Rectal smooth muscle tissue (tissue), 1 donor: ENCODE measurements at regions not wholly inside any gene's neighbourhood (a gene's known extent, or its start where the extent isn't known, plus 50 kb on each side); places are given as distances from the start of the nearest gene placed in this dataset.

ENCODE experiments used
- H3K27ac ChIP-seq: one replicate; pipeline ENCODE4 v1.7.0; 2013; ENCODE audit warnings: low read depth, low read length, inconsistent platforms
- H3K27me3 ChIP-seq: one replicate; pipeline ENCODE4 v1.7.0; 2013; ENCODE audit warnings: low read length; ENCODE audit not compliant: control insufficient read depth, insufficient read depth
- H3K36me3 ChIP-seq: one replicate; pipeline ENCODE4 v1.7.0; 2013; ENCODE audit warnings: low read length; ENCODE audit not compliant: control insufficient read depth, insufficient read depth
- H3K4me1 ChIP-seq: one replicate; pipeline ENCODE4 v1.7.0; 2013; ENCODE audit warnings: low read length; ENCODE audit not compliant: control insufficient read depth, insufficient read depth
- H3K4me3 ChIP-seq: one replicate; pipeline ENCODE4 v1.7.0; 2013; ENCODE audit warnings: low read length
- H3K9ac ChIP-seq: one replicate; pipeline ENCODE4 v1.7.0; 2013; ENCODE audit warnings: low read length

GRCh38 chr3:44072601-44073540 lies 168.8 kb upstream of the TOPAZ1 start:
- Histone ChIP-seq H3K27ac (no peak overlapping the region), H3K27me3 (no peaks in the 10 kb centered on the region), H3K36me3 (no peaks in the 10 kb centered on the region), H3K9ac (no peak overlapping the region), H3K4me3 (no peak overlapping the region), H3K4me1 (no peaks in the 10 kb centered on the region)

DNA sequence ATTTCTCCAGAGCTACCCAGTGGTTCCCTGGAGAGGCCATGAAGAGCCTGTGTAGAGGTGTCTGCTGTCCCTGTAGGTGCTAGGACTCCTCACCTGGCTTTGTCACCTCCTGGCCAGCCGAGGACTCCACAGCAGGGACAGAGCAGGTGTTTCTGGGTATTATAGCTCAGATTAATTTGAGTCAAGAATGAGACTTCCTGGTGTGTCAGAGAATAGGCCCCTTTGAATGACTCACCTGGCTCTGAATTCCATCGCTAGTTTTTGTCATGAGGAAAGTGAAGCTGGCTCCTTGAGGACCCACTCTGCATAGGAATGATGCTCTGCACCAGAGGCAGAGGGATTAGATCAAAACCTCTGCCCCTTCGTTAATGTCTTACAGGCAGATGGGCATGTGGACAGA lies 167.5 kb upstream of the TOPAZ1 start:
- H3K9ac ChIP-seq: no peak overlapping the region
- H3K4me1 ChIP-seq: no peaks in the 10 kb centered on the region
- H3K27ac ChIP-seq: no peak overlapping the region
- H3K4me3 ChIP-seq: no peak overlapping the region
- no peaks in the 10 kb centered on the region for H3K27me3 ChIP-seq
- H3K36me3 ChIP-seq: no peaks in the 10 kb centered on the region

DNA sequence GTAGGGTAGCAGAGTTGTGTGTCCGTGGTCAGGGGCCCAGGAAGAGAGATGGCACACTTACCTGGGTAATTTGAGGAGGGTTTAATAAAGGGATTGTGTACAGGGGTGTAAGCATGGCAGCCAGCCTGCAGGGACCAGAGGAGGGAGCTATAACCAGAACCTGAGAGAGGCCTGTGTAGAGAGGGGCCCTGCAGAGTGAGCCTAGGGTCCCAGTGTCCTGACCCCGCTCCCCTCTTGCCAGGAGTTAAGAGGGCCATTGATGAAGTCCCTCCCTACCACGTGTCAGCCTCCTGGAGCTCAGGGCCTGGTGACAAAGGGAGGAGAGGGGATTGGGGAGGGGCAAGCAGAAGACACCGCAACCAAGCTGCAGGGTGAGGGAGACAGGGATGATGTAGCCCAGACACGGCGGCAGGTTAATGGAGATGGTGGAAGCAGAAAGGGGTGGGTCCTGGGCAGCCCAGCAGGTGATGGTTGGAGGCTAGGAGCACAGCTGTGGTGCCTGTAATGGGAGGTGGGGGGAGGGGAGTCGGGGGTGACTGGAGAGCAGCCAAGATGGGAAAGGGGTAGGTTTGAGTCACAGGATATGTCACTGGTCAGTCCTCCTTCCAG lies 165.4 kb upstream of the TOPAZ1 start:
- Histone ChIP-seq H3K27ac (no peak overlapping the region), H3K4me3 (no peak overlapping the region), H3K9ac (no peak overlapping the region), H3K27me3 (no peaks in the 10 kb centered on the region), H3K36me3 (no peaks in the 10 kb centered on the region), H3K4me1 (no peaks in the 10 kb centered on the region)

- Histone ChIP-seq H3K4me1 (no peaks in the 10 kb centered on the region), H3K27ac (no peak overlapping the region), H3K4me3 (no peak overlapping the region), H3K9ac (no peak overlapping the region), H3K27me3 (no peaks in the 10 kb centered on the region), H3K36me3 (no peaks in the 10 kb centered on the region)
Measured at GRCh38 chr3:44077267-44077666, 164.4 kb upstream of the TOPAZ1 start.

DNA sequence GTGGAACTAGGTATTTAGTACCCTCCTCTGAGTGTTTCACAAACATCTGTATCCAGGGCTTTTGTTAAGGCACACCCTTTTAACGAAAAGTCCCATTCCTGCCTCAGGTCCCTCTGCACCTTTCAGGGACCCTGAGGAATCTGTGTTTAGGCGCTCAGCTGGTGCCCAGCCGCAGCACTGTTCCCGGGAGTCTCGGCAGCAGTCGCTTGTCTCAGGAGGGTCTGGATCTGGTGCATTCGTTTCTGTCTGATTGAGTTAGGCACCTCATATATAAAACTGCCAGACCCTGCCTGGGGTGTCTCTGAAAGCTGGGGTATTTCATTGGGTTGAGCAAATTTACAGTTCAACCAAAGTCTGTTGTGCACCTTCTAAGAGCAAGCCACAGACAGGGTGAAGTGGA lies 162.8 kb upstream of the TOPAZ1 start:
- Histone ChIP-seq H3K27ac (no peak overlapping the region), H3K4me3 (no peak overlapping the region), H3K4me1 (no peaks in the 10 kb centered on the region), H3K9ac (no peak overlapping the region), H3K36me3 (no peaks in the 10 kb centered on the region), H3K27me3 (no peaks in the 10 kb centered on the region)

DNA sequence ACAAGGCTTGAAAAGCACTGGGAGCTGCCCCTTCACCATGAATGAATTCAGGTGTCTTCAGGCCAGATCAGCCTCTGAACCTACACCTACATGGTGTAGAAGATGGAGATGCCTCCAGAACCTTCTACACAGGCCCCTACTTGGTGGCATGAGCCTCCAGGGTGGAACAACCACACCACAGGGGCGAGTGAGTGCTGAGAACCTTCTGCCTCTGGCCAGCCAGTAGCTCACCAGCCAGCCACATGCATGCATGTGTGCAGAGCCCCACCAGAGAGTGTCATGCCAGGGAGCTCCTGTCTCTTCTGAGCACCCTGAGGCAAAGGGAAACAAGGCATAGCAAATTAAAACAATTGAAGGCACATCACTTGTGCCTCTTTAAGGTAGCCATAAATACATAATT lies 161.8 kb upstream of the TOPAZ1 start:
- Histone ChIP-seq H3K27ac (no peak overlapping the region), H3K4me1 (no peaks in the 10 kb centered on the region), H3K27me3 (no peaks in the 10 kb centered on the region), H3K9ac (no peak overlapping the region), H3K4me3 (no peak overlapping the region), H3K36me3 (no peaks in the 10 kb centered on the region)

- no peaks in the 10 kb centered on the region for H3K4me1 ChIP-seq
- H3K9ac ChIP-seq: no peak overlapping the region
- H3K27ac ChIP-seq: no peak overlapping the region
- H3K4me3 ChIP-seq: no peak overlapping the region
- H3K36me3 ChIP-seq: no peaks in the 10 kb centered on the region
- no peaks in the 10 kb centered on the region for H3K27me3 ChIP-seq
Measured at GRCh38 chr3:44080474-44081072, 161.1 kb upstream of the TOPAZ1 start.

GRCh38 chr3:44090036-44090435 lies 151.7 kb upstream of the TOPAZ1 start:
- no peak overlapping the region for H3K27ac ChIP-seq
- H3K4me3 ChIP-seq: no peak overlapping the region
- no peaks in the 10 kb centered on the region for H3K36me3 ChIP-seq
- H3K27me3 ChIP-seq: no peaks in the 10 kb centered on the region
- H3K4me1 ChIP-seq: no peaks in the 10 kb centered on the region
- no peak overlapping the region for H3K9ac ChIP-seq

DNA sequence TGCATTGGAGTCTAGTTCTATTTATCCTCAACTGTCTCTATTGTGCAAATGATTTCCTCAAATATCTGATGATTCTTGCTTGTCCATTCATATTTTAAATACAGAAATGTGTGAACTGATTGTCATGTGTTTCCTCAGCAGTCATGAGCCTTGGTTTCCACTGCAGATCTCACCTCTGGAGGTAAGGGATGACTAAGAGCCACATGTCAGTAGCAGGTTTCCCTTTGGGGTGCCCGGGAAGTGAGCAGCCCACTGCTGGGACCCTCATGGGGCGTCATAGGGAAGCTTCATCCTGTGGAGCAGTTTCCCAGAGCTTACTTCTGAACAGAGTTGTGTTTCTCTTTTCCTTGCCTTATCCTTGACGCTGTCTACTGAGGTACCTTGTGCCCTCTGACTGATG lies 149.2 kb upstream of the TOPAZ1 start:
- Histone ChIP-seq H3K27me3 (no peaks in the 10 kb centered on the region), H3K27ac (no peak overlapping the region), H3K4me1 (no peaks in the 10 kb centered on the region), H3K36me3 (no peaks in the 10 kb centered on the region), H3K9ac (no peak overlapping the region), H3K4me3 (no peak overlapping the region)

- Histone ChIP-seq H3K4me1 (no peaks in the 10 kb centered on the region), H3K27me3 (no peaks in the 10 kb centered on the region), H3K4me3 (no peak overlapping the region), H3K27ac (no peak overlapping the region), H3K36me3 (no peaks in the 10 kb centered on the region), H3K9ac (no peak overlapping the region)
Measured at GRCh38 chr3:44093531-44093930, 148.2 kb upstream of the TOPAZ1 start.

- Histone ChIP-seq H3K9ac (no peak overlapping the region), H3K27me3 (no peaks in the 10 kb centered on the region), H3K36me3 (no peaks in the 10 kb centered on the region), H3K4me3 (no peak overlapping the region), H3K4me1 (no peaks in the 10 kb centered on the region), H3K27ac (no peak overlapping the region)
Measured at GRCh38 chr3:44098656-44099415, 142.8 kb upstream of the TOPAZ1 start.

- no peaks in the 10 kb centered on the region for H3K27me3 ChIP-seq
- no peak overlapping the region for H3K4me3 ChIP-seq
- no peak overlapping the region for H3K9ac ChIP-seq
- H3K27ac ChIP-seq: no peak overlapping the region
- H3K36me3 ChIP-seq: no peaks in the 10 kb centered on the region
- no peaks in the 10 kb centered on the region for H3K4me1 ChIP-seq
Measured at GRCh38 chr3:44099566-44100297, 142.0 kb upstream of the TOPAZ1 start.
